Fibroblast of lung (primary cell): ENCODE measurements at regions not wholly inside any gene's neighbourhood (a gene's known extent, or its start where the extent isn't known, plus 50 kb on each side); places are given as distances from the start of the nearest gene placed in this dataset.

Experiments used
- DNase-seq, 2 donors: peaks; one replicate each; pipeline versions ENCODE4 v3.0.0 to v3.0.0-alpha.2; 2010; ENCODE audit warnings: low read depth in 2 of 2
- H2AFZ ChIP-seq: 2 replicates; pipeline ENCODE4 v1.5.1; 2012; ENCODE audit warnings: low read length, control low read depth, inconsistent platforms
- H3K27ac ChIP-seq: 2 replicates; pipeline ENCODE4 v1.5.1; 2011; ENCODE audit warnings: low read length, control low read depth; ENCODE audit not compliant: insufficient read depth
- H3K27me3 ChIP-seq: 2 replicates; pipeline ENCODE4 v1.5.1; 2011; ENCODE audit warnings: mild to moderate bottlenecking, low read length; ENCODE audit not compliant: control insufficient read depth, insufficient read depth
- H3K36me3 ChIP-seq: 2 replicates; pipeline ENCODE4 v1.5.1; 2011; ENCODE audit warnings: low read length; ENCODE audit not compliant: control insufficient read depth, insufficient read depth
- H3K4me1 ChIP-seq: 2 replicates; pipeline ENCODE4 v1.5.1; 2011; ENCODE audit warnings: low read length; ENCODE audit not compliant: control insufficient read depth, insufficient read depth; ENCODE audit errors: extremely low read depth
- H3K4me2 ChIP-seq: 2 replicates; pipeline ENCODE4 v1.5.1; 2011; ENCODE audit warnings: low read length, control low read depth; ENCODE audit not compliant: insufficient read depth; ENCODE audit errors: extremely low read depth
- H3K4me3 ChIP-seq, 4 experiments: fragments of 200-600 bp in 1 of 4; sonication (generic) in 1 of 4; replicated peaks in 1 of 4; 2 replicates each; pipeline ENCODE4 v1.5.1; 2011 to 2016; ENCODE audit warnings: low read length in 4 of 4, low read depth in 3 of 4, mild to moderate bottlenecking in 3 of 4, control low read depth in 2 of 4, inconsistent platforms in 1 of 4, mixed read lengths in 1 of 4; ENCODE audit not compliant: insufficient read depth in 1 of 4; ENCODE audit errors: control extremely low read depth in 1 of 4
- H3K79me2 ChIP-seq: 2 replicates; pipeline ENCODE4 v1.5.1; 2012; ENCODE audit warnings: mild to moderate bottlenecking, low read length, inconsistent platforms; ENCODE audit not compliant: control insufficient read depth, insufficient read depth
- H3K9ac ChIP-seq: 2 replicates; pipeline ENCODE4 v1.5.1; 2011; ENCODE audit warnings: mild to moderate bottlenecking, low read length, control low read depth; ENCODE audit not compliant: insufficient read depth
- H3K9me3 ChIP-seq: 2 replicates; pipeline ENCODE4 v1.5.1; 2012; ENCODE audit warnings: low read depth, low read length; ENCODE audit not compliant: control insufficient read depth, insufficient read depth
- H4K20me1 ChIP-seq: 2 replicates; pipeline ENCODE4 v1.5.1; 2011; ENCODE audit warnings: low read length; ENCODE audit not compliant: control insufficient read depth, insufficient read depth; ENCODE audit errors: extremely low read depth
- EZH2 ChIP-seq: IDR thresholded peaks from 2 replicates; pipeline ENCODE4 v1.5.1; 2012; ENCODE audit warnings: low read length, control low read depth, mild to moderate bottlenecking; ENCODE audit errors: missing control alignments
- TF ChIP-seq, protein P1 (sequence below), 2 donors: IDR thresholded peaks in 1 of 2; conservative IDR thresholded peaks in 1 of 2; 1 replicate in 1 of 2; 2 replicates in 1 of 2; pipeline ENCODE4 v1.5.1; 2011 to 2012; ENCODE audit warnings: low read length in 2 of 2, control low read depth in 1 of 2, inconsistent platforms in 1 of 2, low read depth in 1 of 2, mild to moderate bottlenecking in 1 of 2

DNA sequence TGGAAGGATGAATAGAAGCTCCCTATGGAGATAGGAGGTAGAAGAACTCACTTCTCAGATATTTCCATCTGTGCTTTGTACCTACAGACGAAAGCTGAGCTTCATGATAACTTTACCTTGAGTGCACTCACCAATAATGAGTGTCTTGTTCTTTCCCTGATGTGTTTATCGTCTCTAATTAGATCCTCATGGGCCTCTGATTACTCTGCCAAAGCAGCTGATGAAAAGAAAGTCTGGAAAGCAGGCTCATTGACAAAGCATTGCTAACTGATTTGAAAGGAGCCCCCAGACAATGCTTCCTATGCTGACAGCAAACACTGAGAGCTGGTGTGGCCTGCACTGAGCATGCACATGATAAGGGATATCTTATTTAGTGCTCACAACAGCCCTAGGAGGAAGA is 183.9 kb upstream of the GHITM start:
- H4K20me1 ChIP-seq: no peaks in the 10 kb centered on the region
- H3K4me3 ChIP-seq: no peak overlapping the region
- no peak overlapping the region for H2AFZ ChIP-seq
- no peak for TF ChIP-seq EZH2
- TF ChIP-seq, protein P1, sequence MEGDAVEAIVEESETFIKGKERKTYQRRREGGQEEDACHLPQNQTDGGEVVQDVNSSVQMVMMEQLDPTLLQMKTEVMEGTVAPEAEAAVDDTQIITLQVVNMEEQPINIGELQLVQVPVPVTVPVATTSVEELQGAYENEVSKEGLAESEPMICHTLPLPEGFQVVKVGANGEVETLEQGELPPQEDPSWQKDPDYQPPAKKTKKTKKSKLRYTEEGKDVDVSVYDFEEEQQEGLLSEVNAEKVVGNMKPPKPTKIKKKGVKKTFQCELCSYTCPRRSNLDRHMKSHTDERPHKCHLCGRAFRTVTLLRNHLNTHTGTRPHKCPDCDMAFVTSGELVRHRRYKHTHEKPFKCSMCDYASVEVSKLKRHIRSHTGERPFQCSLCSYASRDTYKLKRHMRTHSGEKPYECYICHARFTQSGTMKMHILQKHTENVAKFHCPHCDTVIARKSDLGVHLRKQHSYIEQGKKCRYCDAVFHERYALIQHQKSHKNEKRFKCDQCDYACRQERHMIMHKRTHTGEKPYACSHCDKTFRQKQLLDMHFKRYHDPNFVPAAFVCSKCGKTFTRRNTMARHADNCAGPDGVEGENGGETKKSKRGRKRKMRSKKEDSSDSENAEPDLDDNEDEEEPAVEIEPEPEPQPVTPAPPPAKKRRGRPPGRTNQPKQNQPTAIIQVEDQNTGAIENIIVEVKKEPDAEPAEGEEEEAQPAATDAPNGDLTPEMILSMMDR (conservative IDR thresholded peaks at IDR 0.05 in 1 of 2, IDR thresholded peaks at IDR 0.05 in 1 of 2; ENCODE audit: low read depth in 1 of 2, low read length in 2 of 2): no peak
- H3K27ac ChIP-seq: no peak overlapping the region
- no peaks in the 10 kb centered on the region for H3K36me3 ChIP-seq
- DNase-seq: no peak
- H3K27me3 ChIP-seq: no peaks in the 10 kb centered on the region
- no peaks in the 10 kb centered on the region for H3K9me3 ChIP-seq
- no peaks in the 10 kb centered on the region for H3K79me2 ChIP-seq
- no peak overlapping the region for H3K9ac ChIP-seq
- H3K4me1 ChIP-seq: no peaks in the 10 kb centered on the region
- no peak overlapping the region for H3K4me2 ChIP-seq

GRCh38 chr10:83957168-83957947 is 182.0 kb upstream of the GHITM start:
- Histone ChIP-seq H3K4me2 (no peak overlapping the region), H3K27me3 (no peaks in the 10 kb centered on the region), H3K36me3 (no peaks in the 10 kb centered on the region), H3K9ac (no peak overlapping the region), H2AFZ (no peak overlapping the region), H3K4me1 (no peaks in the 10 kb centered on the region), H3K27ac (no peak overlapping the region), H3K9me3 (no peaks in the 10 kb centered on the region), H4K20me1 (no peaks in the 10 kb centered on the region), H3K4me3 (no peak overlapping the region), H3K79me2 (no peaks in the 10 kb centered on the region)
- DNase-seq: no peak
- TF ChIP-seq, protein P1 (conservative IDR thresholded peaks at IDR 0.05 in 1 of 2, IDR thresholded peaks at IDR 0.05 in 1 of 2; ENCODE audit: low read depth in 1 of 2, low read length in 2 of 2): no peak
- TF ChIP-seq EZH2: no peak

- no peaks in the 10 kb centered on the region for H3K27me3 ChIP-seq
- H3K79me2 ChIP-seq: no peaks in the 10 kb centered on the region
- H3K9ac ChIP-seq: no peak overlapping the region
- no peak overlapping the region for H2AFZ ChIP-seq
- no peak for TF ChIP-seq EZH2
- TF ChIP-seq, protein P1 (conservative IDR thresholded peaks at IDR 0.05 in 1 of 2, IDR thresholded peaks at IDR 0.05 in 1 of 2; ENCODE audit: low read depth in 1 of 2, low read length in 2 of 2): no peak
- no peak overlapping the region for H3K4me2 ChIP-seq
- no peaks in the 10 kb centered on the region for H4K20me1 ChIP-seq
- H3K4me3 ChIP-seq: no peak overlapping the region
- no peaks in the 10 kb centered on the region for H3K36me3 ChIP-seq
- no peak for DNase-seq
- H3K27ac ChIP-seq: no peak overlapping the region
- H3K4me1 ChIP-seq: no peaks in the 10 kb centered on the region
- H3K9me3 ChIP-seq: no peaks in the 10 kb centered on the region
Observed at GRCh38 chr10:83959328-83959727, 180.0 kb upstream of the GHITM start.
